ENCODE measurements at regions not wholly inside any gene's neighbourhood (a gene's known extent, or its start where the extent isn't known, plus 50 kb on each side); places are given as distances from the start of the nearest gene placed in this dataset.

DNA sequence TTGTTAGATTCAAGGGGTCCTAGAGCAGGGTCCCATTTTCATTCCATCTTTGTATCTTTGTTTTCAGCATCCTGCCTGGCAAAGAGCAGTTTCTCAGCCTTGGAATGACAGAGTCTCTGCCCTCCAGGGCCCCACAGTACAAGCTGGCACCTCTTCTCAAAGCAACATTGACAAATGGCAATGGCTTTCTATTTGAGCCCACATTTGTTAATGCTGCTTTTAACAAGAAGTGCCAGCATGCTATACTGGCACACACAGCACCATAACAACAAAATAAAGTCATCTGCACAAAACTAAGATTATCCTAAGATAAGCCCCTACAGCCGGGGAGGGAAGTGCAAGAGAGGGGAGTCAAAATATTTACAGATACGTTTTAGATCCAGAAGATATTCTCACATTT is 309.7 kb upstream of the C11orf87 start:
- CTCF ChIA-PET: no interaction called here
- POLR2A ChIA-PET: no interaction called here
- no peak for DNase-seq (ENCODE audit: extremely low spot score)
- TF ChIP-seq FOXM1 (IDR thresholded peaks at IDR 0.05; ENCODE audit: borderline replicate concordance): no peak
- TF ChIP-seq CTBP1 (IDR thresholded peaks at IDR 0.05; ENCODE audit: borderline replicate concordance): no peak
- TF ChIP-seq NFRKB (IDR thresholded peaks at IDR 0.05): no peak
- TF ChIP-seq L3MBTL2 (conservative IDR thresholded peaks at IDR 0.05): no peak
- no peak for TF ChIP-seq FOXK2 (IDR thresholded peaks at IDR 0.05)
- no peak for TF ChIP-seq SP1 (IDR thresholded peaks at IDR 0.05)
- TF ChIP-seq ARNT (IDR thresholded peaks at IDR 0.05): no peak

DNA sequence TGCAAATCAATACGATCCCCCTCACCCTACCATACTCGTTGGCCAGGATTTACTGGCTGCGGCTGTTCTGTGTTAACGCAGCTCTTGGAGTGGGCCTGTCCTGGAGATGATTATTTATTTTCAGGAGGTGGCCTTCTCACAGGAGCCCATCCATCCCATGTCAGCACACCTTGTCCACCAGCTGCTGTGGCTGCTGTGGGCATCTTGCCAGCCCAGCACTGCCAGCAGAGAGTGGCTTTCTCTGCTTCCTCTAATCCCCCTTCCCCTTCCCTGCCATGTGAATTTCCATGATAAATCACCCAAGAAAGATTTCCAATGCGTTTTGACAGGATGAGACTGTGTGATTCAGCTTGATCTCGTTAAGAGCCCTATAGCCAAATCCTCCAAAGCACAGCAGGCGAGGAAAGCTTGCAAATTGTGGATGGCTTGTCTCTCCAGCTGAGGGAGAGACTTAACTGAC is 309.1 kb upstream of the C11orf87 start:
- TF ChIP-seq HDGF (IDR thresholded peaks at IDR 0.05; ENCODE audit: borderline replicate concordance) (no peak), L3MBTL2 (conservative IDR thresholded peaks at IDR 0.05) (no peak), BHLHE40 (IDR thresholded peaks at IDR 0.05; ENCODE audit: borderline replicate concordance) (no peak), CTBP1 (IDR thresholded peaks at IDR 0.05; ENCODE audit: borderline replicate concordance) (no peak), NFRKB (IDR thresholded peaks at IDR 0.05) (no peak), LEF1 (IDR thresholded peaks at IDR 0.05; ENCODE audit: borderline replicate concordance) (no peak), TARDBP (IDR thresholded peaks at IDR 0.05) (no peak), FOXM1 (IDR thresholded peaks at IDR 0.05; ENCODE audit: borderline replicate concordance) (no peak), FOXA1 (IDR thresholded peaks at IDR 0.05) (no peak), ELF4 (IDR thresholded peaks at IDR 0.05) (no peak), SP1 (IDR thresholded peaks at IDR 0.05) (no peak), ARNT (IDR thresholded peaks at IDR 0.05) (no peak), ZNF384 (IDR thresholded peaks at IDR 0.05) (no peak), SUZ12 (IDR thresholded peaks at IDR 0.05) (no peak), FOXK2 (IDR thresholded peaks at IDR 0.05) (no peak)
- TF ChIP-seq, protein P1, sequence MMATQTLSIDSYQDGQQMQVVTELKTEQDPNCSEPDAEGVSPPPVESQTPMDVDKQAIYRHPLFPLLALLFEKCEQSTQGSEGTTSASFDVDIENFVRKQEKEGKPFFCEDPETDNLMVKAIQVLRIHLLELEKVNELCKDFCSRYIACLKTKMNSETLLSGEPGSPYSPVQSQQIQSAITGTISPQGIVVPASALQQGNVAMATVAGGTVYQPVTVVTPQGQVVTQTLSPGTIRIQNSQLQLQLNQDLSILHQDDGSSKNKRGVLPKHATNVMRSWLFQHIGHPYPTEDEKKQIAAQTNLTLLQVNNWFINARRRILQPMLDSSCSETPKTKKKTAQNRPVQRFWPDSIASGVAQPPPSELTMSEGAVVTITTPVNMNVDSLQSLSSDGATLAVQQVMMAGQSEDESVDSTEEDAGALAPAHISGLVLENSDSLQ (IDR thresholded peaks at IDR 0.05): no peak
- POLR2A ChIA-PET: no interaction called here
- CTCF ChIA-PET: no interaction called here
- no peak for DNase-seq (ENCODE audit: extremely low spot score)

DNA sequence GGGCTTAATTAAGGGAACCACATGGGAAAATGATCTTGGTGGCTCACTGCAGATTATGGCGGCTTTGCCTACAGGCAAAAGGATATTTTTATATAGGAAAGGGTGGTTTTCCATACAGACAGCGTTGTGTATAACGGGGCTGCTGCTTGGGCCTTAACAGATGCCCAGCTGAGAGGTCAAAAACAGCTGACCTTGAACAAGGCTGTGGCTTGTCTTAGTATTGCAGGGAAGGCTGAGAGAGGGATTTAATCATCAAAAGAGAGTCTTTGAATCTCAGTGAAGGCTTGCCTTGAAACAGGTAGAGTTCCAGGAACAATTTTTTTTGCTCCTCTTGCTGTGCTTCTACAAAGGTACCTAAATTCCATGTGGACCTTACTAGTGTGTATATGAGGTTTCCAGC is 301.6 kb upstream of the C11orf87 start:
- DNase-seq (ENCODE audit: extremely low spot score): no peak
- POLR2A ChIA-PET: no interaction called here
- CTCF ChIA-PET: no interaction called here
- TF ChIP-seq TARDBP (IDR thresholded peaks at IDR 0.05): no peak
- TF ChIP-seq, protein P1 (IDR thresholded peaks at IDR 0.05): no peak
- TF ChIP-seq ARNT (IDR thresholded peaks at IDR 0.05): no peak
- TF ChIP-seq ELF4 (IDR thresholded peaks at IDR 0.05): no peak
- TF ChIP-seq BHLHE40 (IDR thresholded peaks at IDR 0.05; ENCODE audit: borderline replicate concordance): no peak
- no peak for TF ChIP-seq HDGF (IDR thresholded peaks at IDR 0.05; ENCODE audit: borderline replicate concordance)
- TF ChIP-seq ZNF384 (IDR thresholded peaks at IDR 0.05): no peak
- TF ChIP-seq SUZ12 (IDR thresholded peaks at IDR 0.05): no peak
- TF ChIP-seq SP1 (IDR thresholded peaks at IDR 0.05): no peak
- no peak for TF ChIP-seq L3MBTL2 (conservative IDR thresholded peaks at IDR 0.05)
- TF ChIP-seq FOXM1 (IDR thresholded peaks at IDR 0.05; ENCODE audit: borderline replicate concordance): no peak

DNA sequence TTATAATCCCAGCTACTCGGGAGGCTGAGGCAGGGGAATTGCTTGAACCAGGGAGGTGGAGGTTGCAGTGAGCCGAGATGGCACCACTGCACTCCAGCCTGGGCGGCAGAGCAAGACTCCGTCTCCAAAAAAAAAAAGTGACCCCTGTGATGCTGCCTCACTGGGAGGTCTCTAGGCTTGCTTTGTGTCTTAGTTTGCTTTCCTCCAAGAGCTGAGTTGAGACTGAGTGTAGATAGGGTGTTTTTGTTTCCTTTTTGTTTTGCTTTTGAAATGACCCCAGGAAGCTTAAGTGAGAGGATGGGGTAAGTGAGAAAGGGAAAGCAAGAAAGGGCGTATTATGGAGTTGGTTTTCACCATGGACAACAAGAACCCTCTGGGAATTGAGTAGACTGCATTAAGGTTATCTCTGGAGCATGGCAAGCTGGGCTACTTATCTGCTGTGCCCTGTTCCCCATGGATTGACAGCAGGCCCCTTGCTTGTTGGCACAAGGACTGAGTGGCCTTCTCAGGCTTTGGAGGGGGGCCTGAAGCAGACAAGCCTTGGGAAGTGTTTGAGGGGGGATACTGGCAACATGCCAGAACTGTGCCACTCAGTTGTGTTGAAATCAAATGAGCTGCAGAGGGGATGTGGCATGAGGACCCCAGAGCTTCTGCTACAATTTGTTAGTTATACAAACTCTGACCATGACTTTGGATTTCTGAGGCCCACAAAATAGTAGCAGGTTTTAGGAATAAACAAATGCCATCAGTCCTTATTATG is 300.6 kb upstream of the C11orf87 start:
- no peak for DNase-seq (ENCODE audit: extremely low spot score)
- POLR2A ChIA-PET: no interaction called here
- TF ChIP-seq FOXA1 (IDR thresholded peaks at IDR 0.05) (no peak), TARDBP (IDR thresholded peaks at IDR 0.05) (no peak), ZNF384 (IDR thresholded peaks at IDR 0.05) (no peak), SUZ12 (IDR thresholded peaks at IDR 0.05) (no peak), HDGF (IDR thresholded peaks at IDR 0.05; ENCODE audit: borderline replicate concordance) (no peak), FOXK2 (IDR thresholded peaks at IDR 0.05) (no peak), LEF1 (IDR thresholded peaks at IDR 0.05; ENCODE audit: borderline replicate concordance) (no peak), L3MBTL2 (conservative IDR thresholded peaks at IDR 0.05) (no peak), SP1 (IDR thresholded peaks at IDR 0.05) (no peak)
- TF ChIP-seq, protein P1 (IDR thresholded peaks at IDR 0.05): no peak
- CTCF ChIA-PET: no interaction called here

DNA sequence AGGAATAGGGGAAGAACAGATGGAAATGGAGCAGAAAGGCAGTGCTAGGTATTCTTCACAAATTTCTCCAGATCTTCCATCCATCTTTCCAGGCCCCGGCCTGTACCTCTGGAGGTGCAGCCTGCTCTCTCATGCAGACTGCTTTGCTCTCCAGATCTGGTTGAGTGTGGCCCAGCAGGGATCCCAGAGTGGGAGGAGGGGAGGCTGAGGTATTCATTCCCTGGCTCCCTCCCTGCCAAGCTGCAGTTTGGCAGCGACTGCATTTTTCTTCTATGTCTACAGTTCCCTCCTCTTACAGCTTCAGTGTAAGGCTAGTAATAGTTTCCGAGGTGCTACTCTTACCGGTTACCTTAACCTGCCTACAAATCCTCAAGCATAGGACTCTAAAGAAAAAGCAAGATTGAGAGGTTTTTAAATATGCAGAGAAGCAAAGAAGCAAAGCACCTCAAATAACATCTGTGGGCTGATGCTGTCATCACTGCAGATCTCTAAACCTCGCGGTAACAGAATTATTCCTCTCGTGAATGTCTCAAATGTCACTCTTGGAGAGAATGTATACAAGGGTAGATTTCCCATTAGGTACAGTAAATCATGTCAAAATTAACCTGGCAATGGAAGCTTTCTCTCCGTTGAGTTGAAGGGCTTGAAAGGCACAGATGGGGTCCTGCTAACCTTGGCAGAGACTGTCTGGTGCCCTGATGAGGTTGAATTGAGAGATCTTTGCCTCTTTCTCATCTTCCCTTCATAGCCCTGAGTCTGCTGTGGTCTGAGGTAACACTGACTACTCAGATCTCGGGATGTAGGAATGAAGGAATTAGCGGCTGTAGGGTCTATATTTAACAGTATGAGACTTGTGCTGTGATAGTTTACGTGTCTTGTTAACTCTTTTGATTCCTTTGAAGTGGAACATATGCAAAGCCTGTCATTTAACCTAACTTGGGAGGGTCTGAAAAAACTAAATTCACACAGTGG is 297.9 kb upstream of the C11orf87 start:
- TF ChIP-seq HDGF (IDR thresholded peaks at IDR 0.05; ENCODE audit: borderline replicate concordance) (no peak), ARNT (IDR thresholded peaks at IDR 0.05) (no peak), ZNF384 (IDR thresholded peaks at IDR 0.05) (no peak), SP1 (IDR thresholded peaks at IDR 0.05) (no peak), BHLHE40 (IDR thresholded peaks at IDR 0.05; ENCODE audit: borderline replicate concordance) (no peak), L3MBTL2 (conservative IDR thresholded peaks at IDR 0.05) (no peak), FOXM1 (IDR thresholded peaks at IDR 0.05; ENCODE audit: borderline replicate concordance) (no peak), FOXK2 (IDR thresholded peaks at IDR 0.05) (no peak), LEF1 (IDR thresholded peaks at IDR 0.05; ENCODE audit: borderline replicate concordance) (no peak), TARDBP (IDR thresholded peaks at IDR 0.05) (no peak), SUZ12 (IDR thresholded peaks at IDR 0.05) (no peak), ELF4 (IDR thresholded peaks at IDR 0.05) (no peak), FOXA1 (IDR thresholded peaks at IDR 0.05) (no peak), NFRKB (IDR thresholded peaks at IDR 0.05) (no peak), CTBP1 (IDR thresholded peaks at IDR 0.05; ENCODE audit: borderline replicate concordance) (no peak)
- TF ChIP-seq, protein P1 (IDR thresholded peaks at IDR 0.05): no peak
- no peak for DNase-seq (ENCODE audit: extremely low spot score)
- ChIA-PET CTCF (no interaction called here), POLR2A (no interaction called here)
